ENCODE measurements at regions not wholly inside any gene's neighbourhood (a gene's known extent, or its start where the extent isn't known, plus 50 kb on each side); places are given as distances from the start of the nearest gene placed in this dataset.

DNA sequence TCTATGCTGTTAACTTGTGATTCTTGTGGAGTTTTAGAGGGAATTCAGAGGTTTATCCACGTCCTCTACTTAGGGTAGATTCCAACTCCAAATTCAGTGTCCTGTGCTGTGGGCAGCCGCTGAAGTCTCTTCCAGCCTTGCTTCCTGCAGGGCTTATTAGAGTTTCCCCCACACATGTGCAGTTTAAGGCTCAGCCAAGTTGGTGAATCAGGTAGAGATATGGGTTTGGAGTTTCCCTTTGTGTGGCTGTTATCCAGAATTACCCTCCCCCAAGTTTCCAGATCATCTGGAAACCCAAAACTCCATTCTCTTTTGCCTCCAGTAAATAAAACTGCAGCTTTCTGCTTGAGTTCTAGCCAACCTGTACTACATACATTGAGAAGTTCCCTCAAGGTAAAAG lies 853.7 kb downstream of the GALC start:
- TF ChIP-seq Cebpa-rat (IDR thresholded peaks at IDR 0.05) = no peak

DNA sequence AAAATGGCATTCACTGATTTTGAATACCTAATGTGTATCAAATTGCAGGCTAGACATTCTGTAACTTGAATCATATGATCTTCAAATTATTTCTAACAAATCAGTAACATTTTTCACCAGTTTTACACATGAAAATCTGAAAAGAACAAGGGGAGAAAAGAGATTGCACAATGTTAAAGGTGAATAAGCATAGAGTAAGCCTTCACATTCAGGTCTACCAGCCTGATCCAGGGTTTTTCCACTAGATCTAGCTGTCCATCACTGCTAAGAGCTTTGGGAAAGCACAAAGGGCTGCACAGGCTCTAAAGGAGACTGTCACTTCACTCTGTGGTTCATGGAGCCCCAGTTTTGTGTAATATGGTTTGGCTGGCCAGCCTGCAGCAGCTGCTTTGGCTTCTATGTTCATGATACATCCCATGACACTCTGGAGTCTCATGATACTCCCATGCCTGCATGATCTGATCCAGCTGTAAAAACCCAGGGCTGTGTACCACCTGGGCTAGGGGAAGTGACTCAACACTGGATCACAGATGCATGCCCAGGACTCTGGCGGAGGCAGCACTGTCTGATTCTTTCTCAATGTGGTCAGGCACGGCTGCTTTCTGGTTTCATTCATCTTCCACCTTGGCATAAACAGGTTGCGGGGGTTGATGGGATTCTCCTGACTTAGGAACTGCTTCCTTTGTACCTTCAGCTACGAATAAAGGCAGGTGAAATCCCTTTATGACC lies 859.7 kb downstream of the GALC start:
- Histone ChIP-seq H3K9me3 (no peaks in the 10 kb centered on the region), H3K36me3 (no peaks in the 10 kb centered on the region), H3K4me2 (no peak overlapping the region), H3K4me1 (no peaks in the 10 kb centered on the region), H3K27me3 (no peaks in the 10 kb centered on the region), H3K27ac (no peak overlapping the region), H3K4me3 (no peak overlapping the region), H4K20me1 (no peaks in the 10 kb centered on the region), H3K9ac (no peak overlapping the region)
- no peak for TF ChIP-seq Cebpa-rat (IDR thresholded peaks at IDR 0.05)

More for the DNA sequence above, 853.7 kb downstream of the GALC start:
- Histone ChIP-seq H3K36me3 (no peaks in the 10 kb centered on the region), H3K4me2 (no peak overlapping the region), H3K4me3 (no peak overlapping the region), H3K9me3 (no peaks in the 10 kb centered on the region), H4K20me1 (no peaks in the 10 kb centered on the region), H3K9ac (no peak overlapping the region), H3K4me1 (no peaks in the 10 kb centered on the region), H3K27ac (no peak overlapping the region), H3K27me3 (no peaks in the 10 kb centered on the region)

DNA sequence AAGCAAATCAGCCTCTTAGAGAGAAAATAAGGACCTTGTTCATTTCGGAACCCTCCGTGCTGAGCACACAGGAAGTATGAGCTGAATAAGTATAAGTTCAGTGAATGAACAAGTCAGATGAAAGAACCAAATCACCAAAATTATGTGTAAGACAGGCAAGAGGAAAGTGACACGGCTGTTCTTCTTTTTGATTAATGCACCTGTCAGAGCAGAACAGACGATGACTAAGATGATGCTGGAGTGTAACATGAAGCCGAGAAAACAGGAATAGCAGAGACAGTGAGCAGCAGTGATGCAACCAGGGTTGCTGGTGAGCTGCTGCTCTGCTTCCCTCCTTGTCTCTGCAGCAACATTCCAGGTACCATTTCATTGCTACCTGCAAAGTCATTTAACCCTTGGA lies 861.1 kb downstream of the GALC start:
- Histone ChIP-seq H3K4me2 (no peak overlapping the region), H4K20me1 (no peaks in the 10 kb centered on the region), H3K36me3 (no peaks in the 10 kb centered on the region), H3K9ac (no peak overlapping the region), H3K4me1 (no peaks in the 10 kb centered on the region), H3K27me3 (no peaks in the 10 kb centered on the region), H3K9me3 (no peaks in the 10 kb centered on the region), H3K27ac (no peak overlapping the region), H3K4me3 (no peak overlapping the region)
- TF ChIP-seq Cebpa-rat (IDR thresholded peaks at IDR 0.05) = no peak

DNA sequence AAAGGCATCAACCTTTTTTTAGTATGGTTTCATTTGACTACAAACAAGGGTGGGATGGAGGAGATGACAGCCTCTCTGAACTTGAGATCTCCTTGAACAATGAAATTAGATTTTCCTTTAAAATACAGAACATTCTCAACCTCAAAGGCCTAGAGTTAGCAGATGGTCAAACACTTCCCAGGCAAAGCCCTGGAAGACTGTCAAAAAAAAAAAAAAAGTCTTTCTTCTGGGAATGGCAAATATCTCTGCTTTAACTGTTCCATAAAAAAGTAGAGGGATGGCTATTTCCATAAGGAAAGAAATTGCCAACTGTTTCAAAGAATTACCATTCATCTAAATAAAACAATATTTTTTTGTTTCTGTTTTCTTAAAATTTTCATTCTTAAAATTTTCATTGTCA lies 870.8 kb downstream of the GALC start:
- Histone ChIP-seq H3K4me2 (no peak overlapping the region), H3K27ac (no peak overlapping the region), H3K9ac (no peak overlapping the region), H3K4me3 (no peak overlapping the region), H3K36me3 (no peaks in the 10 kb centered on the region), H3K4me1 (no peaks in the 10 kb centered on the region), H3K9me3 (no peaks in the 10 kb centered on the region), H3K27me3 (no peaks in the 10 kb centered on the region), H4K20me1 (no peaks in the 10 kb centered on the region)
- no peak for TF ChIP-seq Cebpa-rat (IDR thresholded peaks at IDR 0.05)

DNA sequence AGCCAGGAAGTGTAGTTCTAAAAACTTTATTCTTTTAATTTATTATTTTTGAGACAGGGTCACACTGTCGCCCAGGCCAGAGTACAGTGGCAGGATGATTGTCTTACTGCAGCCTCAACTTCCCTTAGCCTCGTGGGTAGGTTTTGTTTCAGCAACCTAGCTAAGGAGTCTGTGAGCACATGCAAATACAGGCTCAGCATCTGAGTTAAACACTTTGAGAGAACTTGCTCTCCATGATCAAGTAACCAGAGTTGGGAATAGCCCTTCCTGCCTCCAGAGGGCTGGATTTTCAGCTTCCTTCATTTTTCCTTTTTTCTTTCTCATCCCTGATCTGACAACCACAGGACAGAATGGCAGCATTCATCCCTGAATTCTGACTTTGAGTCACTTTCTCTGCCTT lies 871.3 kb downstream of the GALC start:
- Histone ChIP-seq H3K4me2 (no peak overlapping the region), H4K20me1 (no peaks in the 10 kb centered on the region), H3K4me3 (no peak overlapping the region), H3K9ac (no peak overlapping the region), H3K27me3 (no peaks in the 10 kb centered on the region), H3K27ac (no peak overlapping the region), H3K36me3 (no peaks in the 10 kb centered on the region), H3K4me1 (no peaks in the 10 kb centered on the region), H3K9me3 (no peaks in the 10 kb centered on the region)
- TF ChIP-seq Cebpa-rat (IDR thresholded peaks at IDR 0.05) = no peak

DNA sequence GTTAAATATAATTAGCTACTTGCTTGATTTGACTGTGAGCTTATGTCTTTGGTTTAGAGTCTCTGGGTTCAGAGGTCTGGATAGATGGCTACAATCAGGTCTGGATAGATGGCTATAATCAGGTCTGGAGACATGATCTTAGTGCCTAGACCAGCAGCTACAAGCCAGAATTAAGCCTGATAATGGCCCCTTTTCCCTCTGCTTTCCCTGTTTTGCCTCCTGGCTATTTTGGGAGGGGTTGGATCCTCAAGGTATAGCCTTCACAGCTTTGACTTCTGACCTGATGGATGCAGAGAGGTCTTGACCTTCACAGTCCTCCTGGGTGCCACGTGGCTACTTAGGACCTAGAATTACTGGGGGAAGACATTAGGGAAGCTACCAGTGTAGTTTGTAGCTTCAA lies 877.7 kb downstream of the GALC start:
- Histone ChIP-seq H3K4me3 (no peak overlapping the region), H3K27ac (no peak overlapping the region), H3K9me3 (no peaks in the 10 kb centered on the region), H4K20me1 (no peaks in the 10 kb centered on the region), H3K4me1 (no peaks in the 10 kb centered on the region), H3K36me3 (no peaks in the 10 kb centered on the region), H3K9ac (no peak overlapping the region), H3K27me3 (no peaks in the 10 kb centered on the region), H3K4me2 (no peak overlapping the region)
- no peak for TF ChIP-seq Cebpa-rat (IDR thresholded peaks at IDR 0.05)

DNA sequence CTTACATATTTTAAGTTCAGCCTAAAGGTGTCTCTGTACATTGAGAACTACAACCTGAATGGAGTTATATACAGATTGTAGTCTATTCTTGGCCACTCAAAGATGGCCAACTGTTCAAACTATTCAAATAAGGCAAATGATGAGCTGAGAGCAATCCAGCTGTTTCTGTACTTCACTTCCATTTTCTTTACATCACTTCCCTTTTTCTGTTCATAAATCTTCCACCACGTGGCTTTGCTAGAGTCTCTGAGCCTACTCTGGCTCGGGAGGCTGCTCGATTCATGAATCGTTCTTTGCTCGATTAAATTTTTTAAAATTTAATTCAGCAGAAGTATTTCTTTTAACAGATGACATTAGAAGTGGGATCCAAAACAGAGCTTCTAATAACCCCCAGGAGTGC lies 879.7 kb downstream of the GALC start:
- no peak overlapping the region for H3K27ac ChIP-seq
- TF ChIP-seq Cebpa-rat (IDR thresholded peaks at IDR 0.05) = no peak
- no peaks in the 10 kb centered on the region for H4K20me1 ChIP-seq
- no peaks in the 10 kb centered on the region for H3K9me3 ChIP-seq
- no peak overlapping the region for H3K4me2 ChIP-seq
- no peak overlapping the region for H3K4me3 ChIP-seq
- H3K27me3 ChIP-seq = no peaks in the 10 kb centered on the region
- H3K36me3 ChIP-seq = no peaks in the 10 kb centered on the region
- H3K9ac ChIP-seq = no peak overlapping the region
- H3K4me1 ChIP-seq = no peaks in the 10 kb centered on the region

DNA sequence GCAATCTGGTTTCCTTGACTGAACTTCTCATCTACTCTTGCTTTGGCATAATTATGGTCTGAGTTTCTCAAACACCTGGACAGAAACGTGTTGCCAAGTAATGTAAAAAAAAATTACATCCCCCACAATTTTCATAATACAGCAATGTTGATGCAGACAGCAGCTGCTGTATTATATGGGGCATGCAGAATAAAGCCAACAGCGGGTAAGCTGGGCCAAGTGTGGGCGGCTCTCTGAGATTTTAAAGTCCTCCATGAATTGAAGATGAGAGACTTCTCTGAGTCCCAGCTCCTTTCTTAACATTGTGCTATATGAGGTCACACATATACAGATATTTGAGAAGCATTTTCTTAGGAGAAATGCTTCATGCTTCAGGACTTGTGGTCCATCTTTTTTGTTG lies 881.2 kb downstream of the GALC start:
- no peaks in the 10 kb centered on the region for H4K20me1 ChIP-seq
- no peak overlapping the region for H3K9ac ChIP-seq
- no peak overlapping the region for H3K4me2 ChIP-seq
- no peak overlapping the region for H3K4me3 ChIP-seq
- TF ChIP-seq Cebpa-rat (IDR thresholded peaks at IDR 0.05) = no peak
- no peak overlapping the region for H3K27ac ChIP-seq
- H3K9me3 ChIP-seq = no peaks in the 10 kb centered on the region
- H3K4me1 ChIP-seq = no peaks in the 10 kb centered on the region
- H3K36me3 ChIP-seq = no peaks in the 10 kb centered on the region
- no peaks in the 10 kb centered on the region for H3K27me3 ChIP-seq

DNA sequence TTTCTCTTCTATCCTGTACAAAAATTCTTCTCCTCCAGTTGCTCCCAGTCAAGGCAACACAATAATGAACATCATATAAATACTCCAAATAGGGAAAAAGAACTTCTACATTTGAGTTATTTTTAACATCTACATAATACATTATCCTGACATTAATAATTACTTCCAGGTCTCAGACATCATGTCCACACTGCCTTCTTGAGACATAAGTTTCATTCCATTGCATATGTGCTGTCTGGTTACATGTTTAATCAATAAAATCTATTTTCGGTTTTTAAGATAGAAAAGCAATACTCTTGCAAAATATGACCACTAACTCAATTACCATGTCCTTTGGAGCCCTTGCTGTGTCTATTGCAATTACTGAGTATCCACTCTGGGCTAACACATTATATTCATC lies 881.9 kb downstream of the GALC start:
- H3K27ac ChIP-seq = no peak overlapping the region

DNA sequence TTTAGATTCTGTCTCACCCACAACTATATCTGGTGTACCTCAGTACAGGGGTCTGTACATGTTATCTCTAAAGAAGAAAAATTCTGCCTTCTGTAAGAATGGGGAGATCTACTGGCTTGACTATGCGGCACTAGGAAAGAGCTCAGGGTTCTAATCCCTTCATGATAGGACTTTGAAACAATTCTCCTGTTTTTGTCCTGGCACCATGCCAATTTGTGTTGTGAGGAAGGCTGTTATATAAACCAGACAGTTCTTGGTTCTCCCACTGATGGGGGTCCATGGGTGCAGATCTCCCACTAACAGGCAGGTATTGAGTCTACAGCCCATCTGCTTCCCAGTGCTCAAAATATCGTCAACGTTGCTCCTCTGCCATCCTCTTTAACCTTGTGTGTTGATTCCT lies 883.7 kb downstream of the GALC start:
- Histone ChIP-seq H4K20me1 (no peaks in the 10 kb centered on the region), H3K9ac (no peak overlapping the region), H3K9me3 (no peaks in the 10 kb centered on the region), H3K36me3 (no peaks in the 10 kb centered on the region), H3K27ac (no peak overlapping the region), H3K4me1 (no peaks in the 10 kb centered on the region), H3K27me3 (no peaks in the 10 kb centered on the region), H3K4me3 (no peak overlapping the region), H3K4me2 (no peak overlapping the region)
- no peak for TF ChIP-seq Cebpa-rat (IDR thresholded peaks at IDR 0.05)

More for the DNA sequence above, 881.9 kb downstream of the GALC start:
- Histone ChIP-seq H3K9ac (no peak overlapping the region), H3K9me3 (no peaks in the 10 kb centered on the region), H3K4me1 (no peaks in the 10 kb centered on the region), H3K36me3 (no peaks in the 10 kb centered on the region), H3K27me3 (no peaks in the 10 kb centered on the region), H3K4me2 (no peak overlapping the region), H3K4me3 (no peak overlapping the region), H4K20me1 (no peaks in the 10 kb centered on the region)
- TF ChIP-seq Cebpa-rat (IDR thresholded peaks at IDR 0.05) = no peak

DNA sequence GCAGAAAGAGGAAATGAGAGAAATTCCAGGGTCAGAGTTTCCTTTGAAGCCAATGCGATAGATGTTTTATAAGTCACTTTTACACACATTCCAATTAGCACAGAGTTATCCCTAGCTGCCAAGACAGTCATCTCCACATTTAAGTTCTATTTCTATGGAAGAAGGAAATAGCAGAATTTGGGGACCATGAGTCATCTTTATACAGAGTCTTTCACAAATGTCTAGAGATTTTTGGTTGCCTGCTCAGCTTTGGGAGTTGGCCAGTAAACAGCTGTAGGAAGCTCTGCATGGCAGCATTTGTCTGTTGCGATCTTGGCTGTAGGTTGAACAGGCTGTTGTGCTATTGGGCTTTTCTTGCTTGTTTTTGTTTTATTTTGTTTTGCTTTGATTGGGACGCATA lies 884.3 kb downstream of the GALC start:
- Histone ChIP-seq H3K4me2 (no peak overlapping the region), H3K27ac (no peak overlapping the region), H3K4me1 (no peaks in the 10 kb centered on the region), H3K9me3 (no peaks in the 10 kb centered on the region), H4K20me1 (no peaks in the 10 kb centered on the region), H3K4me3 (no peak overlapping the region), H3K9ac (no peak overlapping the region), H3K36me3 (no peaks in the 10 kb centered on the region), H3K27me3 (no peaks in the 10 kb centered on the region)
- no peak for TF ChIP-seq Cebpa-rat (IDR thresholded peaks at IDR 0.05)

Data from BLaER1 (cell line).